GM19395 (cell line): ENCODE measurements at regions not wholly inside any gene's neighbourhood (a gene's known extent, or its start where the extent isn't known, plus 50 kb on each side); places are given as distances from the start of the nearest gene placed in this dataset.
"Not testable (repeated sequence)": the region's sequence is repeated elsewhere in the genome, so short reads cannot be mapped to it uniquely, and the experiment has no call there.

Source experiments
- ATAC-seq: cut with Tn5 transposase; IDR thresholded peaks from one replicate; pipeline ENCODE4 v1.9.1; 2021; ENCODE audit warnings: mild to moderate bottlenecking, moderate library complexity; ENCODE audit not compliant: unreplicated experiment

- no peak for ATAC-seq
Observed at GRCh38 chr3:163573324-163573723, 1505.0 kb downstream of the SI start.

DNA sequence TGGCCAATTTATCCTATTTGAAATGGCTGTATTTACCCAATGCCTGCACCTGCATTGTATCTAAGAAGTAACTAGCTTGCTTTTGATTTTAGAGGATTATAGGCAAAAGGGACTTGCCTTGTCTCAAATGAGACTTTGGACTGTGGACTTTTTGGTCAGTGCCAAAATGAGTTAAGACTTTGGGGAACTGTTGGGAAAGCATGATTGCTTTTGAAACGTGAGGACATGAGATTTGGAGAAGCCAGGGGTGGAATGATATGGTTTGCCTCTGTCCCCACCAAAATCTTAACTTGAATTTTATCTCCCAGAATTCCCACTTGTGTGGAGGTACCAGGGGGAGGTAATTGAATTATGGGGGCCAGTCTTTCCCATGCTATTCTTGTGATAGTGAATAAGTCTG, 1505.4 kb downstream of the SI start:
- no peak for ATAC-seq

DNA sequence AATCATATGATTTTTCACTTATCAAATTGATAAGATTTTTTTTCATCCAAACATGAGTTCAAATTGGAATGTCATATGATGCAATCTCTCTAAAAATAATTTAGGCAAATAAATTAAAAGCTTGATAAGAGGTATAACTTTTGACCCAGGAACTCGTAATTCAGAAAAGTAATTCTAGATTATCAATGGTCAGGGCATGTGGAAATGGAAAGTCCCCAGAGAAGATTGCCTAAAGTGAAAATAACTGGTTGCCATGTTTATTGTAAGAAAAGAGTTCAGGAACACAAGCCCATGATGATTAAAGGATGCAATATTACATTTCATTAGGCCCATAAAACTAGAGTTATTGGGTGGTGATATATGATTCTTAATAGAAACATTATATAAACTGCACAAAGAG, 1514.8 kb downstream of the SI start:
- ATAC-seq, result no peak

DNA sequence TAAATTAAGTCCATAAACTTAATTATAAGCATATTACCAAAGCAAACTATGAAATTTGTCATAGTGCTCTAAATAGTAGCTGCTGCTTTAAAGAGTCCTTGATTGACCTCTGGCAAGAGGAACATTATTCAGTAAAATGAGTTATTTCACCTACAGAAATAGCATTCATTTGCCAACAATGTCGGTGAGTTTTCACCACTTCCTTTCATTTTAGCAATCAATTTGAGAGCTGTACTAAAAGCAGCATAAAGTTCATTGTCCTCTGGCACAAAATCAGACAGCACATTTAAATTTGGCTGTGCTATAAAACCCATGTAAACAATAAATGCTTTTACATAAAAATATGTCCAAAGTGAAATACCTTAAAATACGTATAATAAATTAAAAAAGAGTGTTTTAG, 1515.7 kb downstream of the SI start:
- no peak for ATAC-seq

DNA sequence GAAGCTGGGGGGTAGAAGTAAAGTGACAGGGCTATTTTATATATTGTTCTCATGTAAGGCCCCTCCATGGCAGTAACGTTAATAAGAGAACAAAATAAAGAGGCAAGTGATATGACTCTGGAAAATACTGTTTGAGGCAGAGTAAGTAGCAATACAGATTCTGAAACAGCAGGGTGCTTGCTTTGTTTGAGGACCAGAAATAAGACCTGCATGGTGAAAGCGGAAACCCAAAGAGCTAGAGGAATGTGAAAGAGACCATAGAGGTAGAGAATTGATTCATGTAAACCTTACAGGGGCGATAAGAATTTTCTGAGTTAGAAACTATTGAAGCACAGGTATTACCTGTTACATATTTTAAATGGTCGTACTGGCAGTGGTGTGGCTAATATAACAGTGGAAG, 1517.1 kb downstream of the SI start:
- ATAC-seq, result no peak

- no peak for ATAC-seq
Observed at GRCh38 chr3:163560459-163560858, 1517.8 kb downstream of the SI start.

- ATAC-seq, result no peak
Observed at GRCh38 chr3:163556813-163557523, 1521.3 kb downstream of the SI start.

GRCh38 chr3:163555918-163556317, 1522.4 kb downstream of the SI start:
- no peak for ATAC-seq

DNA sequence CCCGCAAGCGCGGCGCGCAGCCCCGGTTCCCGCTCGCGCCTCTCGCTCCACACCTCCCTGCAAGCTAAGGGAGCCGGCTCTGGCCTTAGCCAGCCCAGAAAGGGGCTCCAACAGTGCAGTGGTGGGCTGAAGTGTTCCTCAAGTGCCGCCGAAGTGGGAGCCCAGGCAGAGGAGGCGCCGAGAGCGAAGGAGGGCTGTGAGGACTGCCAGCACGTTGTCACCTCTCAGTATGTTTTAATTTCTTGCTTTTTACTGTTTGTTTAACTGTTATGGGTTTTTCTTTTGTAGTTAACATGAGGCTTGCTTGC, 1525.7 kb downstream of the SI start:
- ATAC-seq, result no peak

- ATAC-seq, result not testable (repeated sequence)
Observed at GRCh38 chr3:163551915-163552658, 1526.2 kb downstream of the SI start.

DNA sequence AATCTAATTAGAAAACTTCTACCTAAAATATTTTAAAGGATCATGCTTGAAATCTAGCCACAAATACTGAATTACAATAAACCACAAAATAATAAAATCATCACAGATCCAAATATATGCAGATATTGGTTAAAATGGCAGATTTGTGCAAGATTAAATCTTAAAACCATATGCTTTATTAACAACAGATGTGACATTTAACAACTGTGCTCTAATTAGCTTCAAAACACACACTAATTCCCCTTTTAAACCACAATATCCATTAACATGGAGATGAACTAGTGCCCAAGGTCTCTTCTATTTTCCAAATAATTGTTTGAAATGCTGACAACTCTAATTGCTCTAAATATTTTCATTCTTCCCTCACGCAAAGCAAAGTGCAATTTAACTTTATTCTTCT, 1530.3 kb downstream of the SI start:
- ATAC-seq, result no peak

- ATAC-seq, result no peak
Observed at GRCh38 chr3:163547014-163547685, 1531.1 kb downstream of the SI start.

- no peak for ATAC-seq
Observed at GRCh38 chr3:163543662-163544061, 1534.6 kb downstream of the SI start.

- ATAC-seq, result no peak
Observed at GRCh38 chr3:163541629-163542028, 1536.7 kb downstream of the SI start.

DNA sequence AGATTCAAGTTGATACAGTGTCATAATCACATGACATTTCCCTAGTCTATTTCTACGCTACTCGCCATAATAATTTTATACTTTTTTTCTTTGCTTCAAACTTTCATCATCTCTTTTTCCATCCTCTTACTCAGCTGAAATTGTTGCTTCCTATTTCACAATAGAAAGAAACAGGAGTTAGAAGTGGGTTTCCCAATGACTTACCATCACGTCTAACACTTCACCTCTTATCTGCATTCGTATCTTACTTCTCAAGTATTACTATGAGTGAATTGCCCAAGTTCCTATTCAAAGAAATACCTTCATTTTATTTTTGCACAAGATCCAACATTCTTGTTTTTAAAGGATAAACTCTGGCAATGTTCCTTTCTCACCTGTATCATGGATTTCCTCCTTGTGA, 1539.9 kb downstream of the SI start:
- no peak for ATAC-seq

DNA sequence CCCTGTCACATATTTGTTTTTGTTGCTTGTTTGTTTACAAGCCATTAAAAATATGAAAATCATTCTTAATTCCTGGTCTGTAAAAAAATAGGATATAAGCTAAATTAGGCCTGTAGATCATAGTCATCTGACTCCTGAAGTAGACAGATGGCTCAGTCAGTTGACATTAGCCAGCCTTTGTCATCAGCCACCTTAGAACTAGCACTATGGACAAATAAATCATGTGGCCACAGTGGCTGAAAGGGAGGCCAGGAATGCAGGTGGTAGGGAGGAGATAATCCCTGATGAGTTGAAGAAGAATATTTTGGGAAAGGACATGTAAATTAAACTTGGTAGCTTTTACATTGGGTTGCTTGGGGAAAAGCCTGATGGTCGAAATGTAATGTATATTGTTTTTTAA, 1544.9 kb downstream of the SI start:
- ATAC-seq, result no peak

GRCh38 chr3:163523375-163523774, 1554.9 kb downstream of the SI start:
- no peak for ATAC-seq

DNA sequence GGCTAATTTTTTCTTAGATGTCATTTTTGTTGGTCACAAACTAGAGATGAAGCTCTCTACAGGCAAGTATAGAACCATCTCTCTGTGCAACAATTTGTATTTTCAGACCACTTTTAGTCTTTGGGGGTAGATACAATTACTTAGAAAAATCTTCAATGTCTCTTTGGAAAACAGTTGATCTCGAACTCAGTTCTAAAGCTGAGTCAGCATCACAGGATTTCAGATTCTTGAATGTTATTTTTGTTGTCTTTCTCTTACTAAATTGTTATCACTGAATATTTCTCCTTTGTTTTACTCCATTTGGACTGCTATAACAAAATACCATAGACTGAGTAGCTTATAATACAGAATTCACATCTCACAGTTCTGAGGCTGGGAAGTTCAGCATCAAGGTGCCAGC, 1557.0 kb downstream of the SI start:
- no peak for ATAC-seq

DNA sequence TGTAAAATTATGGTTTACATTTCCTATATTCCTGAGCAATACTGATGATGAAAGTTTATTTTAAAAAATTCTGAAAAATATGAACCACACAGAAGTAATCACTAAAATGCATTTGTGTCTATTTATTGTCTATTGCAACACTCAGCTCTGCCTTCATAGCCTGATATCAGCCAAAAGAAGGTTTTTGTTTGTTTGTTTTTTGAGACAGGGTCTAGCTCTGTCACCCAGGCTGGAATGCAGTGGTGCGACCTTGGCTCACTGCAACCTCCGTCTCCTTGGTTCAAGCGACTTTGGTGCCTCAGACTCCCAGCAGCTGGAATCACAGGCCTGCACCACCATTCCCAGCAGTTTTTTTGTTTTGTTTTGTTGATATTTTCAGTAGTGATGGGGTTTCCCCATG, 1560.2 kb downstream of the SI start:
- ATAC-seq, result no peak

GRCh38 chr3:163513149-163513657, 1565.1 kb downstream of the SI start:
- ATAC-seq, result no peak

GRCh38 chr3:163508206-163508605, 1570.1 kb downstream of the SI start:
- ATAC-seq, result no peak

DNA sequence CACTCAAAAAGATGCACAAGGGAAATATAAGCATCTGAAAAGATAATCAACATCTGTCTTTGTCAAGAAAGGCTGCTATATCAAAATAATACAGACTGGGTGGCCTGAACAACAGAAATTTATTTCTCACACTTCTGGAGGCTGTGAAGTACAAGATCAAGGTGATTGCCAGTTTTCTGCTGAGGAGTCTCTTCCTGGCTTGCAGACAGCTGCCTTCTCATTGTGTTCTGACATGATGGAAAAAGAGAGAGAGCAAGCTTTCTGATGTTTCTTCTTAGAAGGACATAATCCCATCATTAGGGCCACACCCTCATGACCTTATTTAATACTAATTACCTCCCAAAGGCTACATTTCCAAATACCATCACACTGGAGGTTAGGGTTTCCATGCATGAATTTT, 1573.3 kb downstream of the SI start:
- ATAC-seq, result no peak
